ENCODE measurements at regions not wholly inside any gene's neighbourhood (a gene's known extent, or its start where the extent isn't known, plus 50 kb on each side); places are given as distances from the start of the nearest gene placed in this dataset.

- no peak for TF ChIP-seq SNAI2 (CRISPR knock-in tag; IDR thresholded peaks at IDR 0.05)
- TF ChIP-seq PATZ1 (CRISPR knock-in tag; IDR thresholded peaks at IDR 0.05; ENCODE audit: borderline replicate concordance): no peak
- TF ChIP-seq ZFP30 (CRISPR knock-in tag; IDR thresholded peaks at IDR 0.05): no peak
- no peak for TF ChIP-seq TOX (CRISPR knock-in tag; IDR thresholded peaks at IDR 0.05; ENCODE audit: borderline replicate concordance)
- TF ChIP-seq PPARA (CRISPR knock-in tag; IDR thresholded peaks at IDR 0.05; ENCODE audit: borderline replicate concordance): no peak
- TF ChIP-seq CREB5 (CRISPR knock-in tag; IDR thresholded peaks at IDR 0.05; ENCODE audit: low read depth): no peak
- TF ChIP-seq ISL1 (CRISPR knock-in tag; IDR thresholded peaks at IDR 0.05): no peak
- no peak for TF ChIP-seq GLIS3 (CRISPR knock-in tag; IDR thresholded peaks at IDR 0.05)
- no peak for TF ChIP-seq TCF4 (CRISPR knock-in tag; IDR thresholded peaks at IDR 0.05; ENCODE audit: borderline replicate concordance)
Measured at GRCh38 chr15:87671289-87671688, 585.2 kb downstream of the NTRK3 start.

Measured in SK-N-SH treated with all-trans-retinoic acid at 6 μM for 48 hours (cell line).